Activated B cell treated with CpG ODN at 0.5 μM for 24 hours (primary cell): ENCODE measurements at regions not wholly inside any gene's neighbourhood (a gene's known extent, or its start where the extent isn't known, plus 50 kb on each side); places are given as distances from the start of the nearest gene placed in this dataset.

Experiments
- ATAC-seq: fragments of 200-7000 bp; cut with Tn5 transposase; one replicate; pipeline ENCODE4 v1.10.0; 2021; ENCODE audit warnings: low read depth, mild to moderate bottlenecking, moderate library complexity
- CTCF ChIA-PET: fragments of 350-600 bp; sonication (Branson Sonifier 250); formaldehyde crosslinking; loops from one replicate; lab custom pipeline; 2021; ENCODE audit warnings: antibody characterized with exemption; lab: Charles Lee
- POLR2A ChIA-PET: fragments of 350-600 bp; sonication (Branson Sonifier 250); formaldehyde crosslinking; loops from one replicate; lab custom pipeline; 2021; ENCODE audit warnings: antibody characterized with exemption; lab: Charles Lee
- DNase-seq: peaks from one replicate; pipeline ENCODE4 v3.0.0; 2022
- H3K27ac Mint-ChIP-seq: one replicate; pipeline ENCODE4 v1.8.0; 2020; ENCODE audit warnings: mixed read lengths
- H3K27me3 Mint-ChIP-seq: one replicate; pipeline ENCODE4 v1.8.0; 2021; ENCODE audit warnings: mixed read lengths
- H3K36me3 Mint-ChIP-seq: one replicate; pipeline ENCODE4 v1.8.0; 2021; ENCODE audit warnings: low read depth, mixed read lengths
- H3K4me1 Mint-ChIP-seq: one replicate; pipeline ENCODE4 v1.8.0; 2021; ENCODE audit warnings: mixed read lengths
- H3K4me3 Mint-ChIP-seq: one replicate; pipeline ENCODE4 v1.8.0; 2020; ENCODE audit warnings: mild to moderate bottlenecking, mixed read lengths
- H3K9me3 Mint-ChIP-seq: one replicate; pipeline ENCODE4 v1.8.0; 2020; ENCODE audit warnings: mixed read lengths
- intact Hi-C: fragments of 100-400 bp; cut with micrococcal nuclease; formaldehyde crosslinking; loops from one replicate; pipeline ENCODE4 v1.15.1; 2024
- TF ChIP-seq, protein P1 (sequence below): fragments of 200-600 bp; IDR thresholded peaks from one replicate; pipeline ENCODE4 v1.8.0; 2022; ENCODE audit warnings: antibody characterized with exemption, mild to moderate bottlenecking

DNA sequence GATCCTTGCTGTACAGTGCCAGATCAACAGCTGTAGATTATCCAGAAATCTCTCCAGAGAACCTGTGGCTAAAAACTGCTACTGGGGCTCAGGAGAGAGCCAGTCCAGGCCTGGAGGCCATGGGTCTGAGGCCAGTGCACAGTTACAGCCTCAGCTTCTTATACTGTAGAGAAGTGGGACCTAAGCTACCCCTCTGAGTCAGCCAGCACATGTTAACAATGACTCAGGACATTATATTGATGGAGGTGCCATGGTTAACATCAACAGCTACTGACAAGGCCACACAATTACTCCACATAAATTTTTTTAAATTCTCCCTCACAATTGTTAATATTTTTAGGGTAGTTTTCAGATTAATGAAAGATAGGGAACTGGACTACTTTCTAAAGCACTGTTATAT is 138.5 kb downstream of the RBM26 start:
- H3K9me3 Mint-ChIP-seq, result peaks cover 2% of the 10 kb centered on the region
- no peaks in the 10 kb centered on the region for H3K4me1 Mint-ChIP-seq
- DNase-seq (no peak), ATAC-seq (no peak)
- ChIA-PET POLR2A (interaction anchor here (0.7 kb wide), 1 partner anchor 57 kb away, joined by 3 read pairs; no protein-coding TSS in a partner anchor), CTCF (no interaction called here)
- no peaks in the 10 kb centered on the region for H3K36me3 Mint-ChIP-seq
- no peak overlapping the region for H3K4me3 Mint-ChIP-seq
- intact Hi-C loops, result no loop called here
- H3K27ac Mint-ChIP-seq, result no peak overlapping the region
- H3K27me3 Mint-ChIP-seq, result peaks cover 2% of the 10 kb centered on the region
- TF ChIP-seq, protein P1, sequence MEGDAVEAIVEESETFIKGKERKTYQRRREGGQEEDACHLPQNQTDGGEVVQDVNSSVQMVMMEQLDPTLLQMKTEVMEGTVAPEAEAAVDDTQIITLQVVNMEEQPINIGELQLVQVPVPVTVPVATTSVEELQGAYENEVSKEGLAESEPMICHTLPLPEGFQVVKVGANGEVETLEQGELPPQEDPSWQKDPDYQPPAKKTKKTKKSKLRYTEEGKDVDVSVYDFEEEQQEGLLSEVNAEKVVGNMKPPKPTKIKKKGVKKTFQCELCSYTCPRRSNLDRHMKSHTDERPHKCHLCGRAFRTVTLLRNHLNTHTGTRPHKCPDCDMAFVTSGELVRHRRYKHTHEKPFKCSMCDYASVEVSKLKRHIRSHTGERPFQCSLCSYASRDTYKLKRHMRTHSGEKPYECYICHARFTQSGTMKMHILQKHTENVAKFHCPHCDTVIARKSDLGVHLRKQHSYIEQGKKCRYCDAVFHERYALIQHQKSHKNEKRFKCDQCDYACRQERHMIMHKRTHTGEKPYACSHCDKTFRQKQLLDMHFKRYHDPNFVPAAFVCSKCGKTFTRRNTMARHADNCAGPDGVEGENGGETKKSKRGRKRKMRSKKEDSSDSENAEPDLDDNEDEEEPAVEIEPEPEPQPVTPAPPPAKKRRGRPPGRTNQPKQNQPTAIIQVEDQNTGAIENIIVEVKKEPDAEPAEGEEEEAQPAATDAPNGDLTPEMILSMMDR, result no peak

DNA sequence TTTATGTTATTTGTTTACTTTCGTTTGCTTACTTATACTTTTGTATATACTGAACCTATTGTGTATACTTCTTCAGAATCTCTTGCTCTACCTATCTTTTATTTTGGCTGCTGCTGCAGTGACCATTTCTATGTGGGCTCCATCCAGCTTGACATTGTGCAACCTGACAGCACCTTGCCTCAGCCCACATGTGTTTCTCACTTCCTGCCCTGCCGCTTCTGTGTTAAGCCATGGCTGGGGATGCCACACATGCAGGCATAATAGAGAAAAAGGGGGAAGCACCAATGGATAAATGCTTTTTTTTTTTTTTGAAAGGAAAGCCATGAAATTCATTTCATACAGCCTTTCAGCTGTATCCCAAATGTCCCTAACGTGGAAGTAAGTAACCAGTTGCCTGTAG is 147.6 kb downstream of the RBM26 start:
- DNase-seq, result no peak
- ChIA-PET POLR2A (no interaction called here), CTCF (no interaction called here)
- intact Hi-C loops, result no loop called here
- no peak overlapping the region for H3K4me3 Mint-ChIP-seq
- no peaks in the 10 kb centered on the region for H3K36me3 Mint-ChIP-seq
- no peak overlapping the region for H3K27ac Mint-ChIP-seq
- H3K27me3 Mint-ChIP-seq, result no peaks in the 10 kb centered on the region
- TF ChIP-seq, protein P1, result no peak
- ATAC-seq, result no peak
- no peaks in the 10 kb centered on the region for H3K9me3 Mint-ChIP-seq
- no peaks in the 10 kb centered on the region for H3K4me1 Mint-ChIP-seq

DNA sequence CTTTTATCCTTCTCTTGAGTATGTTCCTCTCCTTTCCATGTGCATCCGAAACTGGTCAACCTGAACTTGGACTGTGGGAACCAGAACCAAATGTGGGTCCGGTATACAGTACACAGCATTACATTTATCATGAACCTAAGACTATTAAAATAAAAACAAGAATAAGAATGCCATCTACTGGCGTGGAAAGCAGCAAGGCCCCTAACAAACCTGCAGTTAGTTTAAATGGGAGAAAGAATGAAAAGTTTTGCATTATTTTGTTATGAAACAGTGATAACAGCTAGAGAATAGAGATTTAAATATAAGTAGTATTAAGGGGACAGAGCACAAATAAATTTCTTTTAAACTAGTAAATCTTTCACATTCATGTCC is 159.5 kb downstream of the RBM26 start:
- no peak for DNase-seq

DNA sequence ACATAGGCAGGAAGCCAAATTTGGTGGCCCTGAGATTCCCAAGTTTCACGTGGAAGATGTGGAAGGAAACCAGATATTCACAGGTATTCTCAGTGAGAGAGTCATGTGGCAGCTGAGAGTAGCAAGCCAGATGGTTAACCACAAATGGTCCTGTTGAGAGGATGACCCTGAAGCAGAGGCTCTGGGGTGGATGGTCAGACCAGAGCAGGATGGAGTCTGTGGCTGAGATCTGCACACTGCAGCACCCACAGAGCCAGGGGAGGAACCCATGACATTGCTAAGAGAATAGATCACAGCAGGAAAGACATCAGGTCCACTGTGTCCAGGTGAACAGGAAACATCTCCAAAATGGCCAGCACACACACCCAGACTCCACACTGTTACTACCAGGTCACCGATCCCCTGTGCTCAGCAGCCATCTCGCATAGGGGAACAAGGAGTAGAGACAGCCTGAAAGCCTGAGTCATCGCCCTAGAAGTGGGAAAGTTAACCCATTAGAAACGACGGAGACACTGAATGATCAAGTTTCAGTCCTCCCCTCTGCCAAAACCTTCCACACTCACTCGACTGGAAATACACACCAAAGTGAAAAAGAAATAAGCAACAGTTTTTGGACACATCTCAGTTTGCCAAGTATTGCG is 160.0 kb downstream of the RBM26 start:
- H3K9me3 Mint-ChIP-seq, result no peaks in the 10 kb centered on the region
- no peak overlapping the region for H3K4me3 Mint-ChIP-seq
- H3K36me3 Mint-ChIP-seq, result no peaks in the 10 kb centered on the region
- intact Hi-C loops, result loop anchor here (1.0 to 5.0 kb wide), 4 partner anchors 51 to 1005 kb away; partner anchors contain the start of gene POU4F1
- POLR2A ChIA-PET, result no interaction called here
- TF ChIP-seq, protein P1, result no peak
- CTCF ChIA-PET, result interaction anchor here (0.8 to 1.5 kb wide), 2 partner anchors 17 to 268 kb away, joined by 3 to 8 read pairs; no protein-coding TSS in a partner anchor
- H3K27ac Mint-ChIP-seq, result peak overlapping the region; percentile 18
- peaks cover 7% of the 10 kb centered on the region for H3K4me1 Mint-ChIP-seq
- H3K27me3 Mint-ChIP-seq, result no peaks in the 10 kb centered on the region
- ATAC-seq, result no peak
- DNase-seq, result no peak

More for the DNA sequence above, 159.5 kb downstream of the RBM26 start:
- CTCF ChIA-PET, result interaction anchor here (0.8 to 1.5 kb wide), 3 partner anchors 18 to 1108 kb away, joined by 3 to 8 read pairs (median 7); no protein-coding TSS in a partner anchor
- ATAC-seq, result no peak
- Mint-ChIP-seq H3K27ac (no peak overlapping the region), H3K27me3 (no peaks in the 10 kb centered on the region), H3K4me1 (peaks cover 7% of the 10 kb centered on the region), H3K9me3 (no peaks in the 10 kb centered on the region), H3K4me3 (no peak overlapping the region), H3K36me3 (no peaks in the 10 kb centered on the region)
- TF ChIP-seq, protein P1, result no peak
- intact Hi-C loops, result loop anchor here (1.0 to 5.0 kb wide), 3 partner anchors 268 to 1006 kb away; partner anchors contain the start of gene POU4F1
- POLR2A ChIA-PET, result no interaction called here

DNA sequence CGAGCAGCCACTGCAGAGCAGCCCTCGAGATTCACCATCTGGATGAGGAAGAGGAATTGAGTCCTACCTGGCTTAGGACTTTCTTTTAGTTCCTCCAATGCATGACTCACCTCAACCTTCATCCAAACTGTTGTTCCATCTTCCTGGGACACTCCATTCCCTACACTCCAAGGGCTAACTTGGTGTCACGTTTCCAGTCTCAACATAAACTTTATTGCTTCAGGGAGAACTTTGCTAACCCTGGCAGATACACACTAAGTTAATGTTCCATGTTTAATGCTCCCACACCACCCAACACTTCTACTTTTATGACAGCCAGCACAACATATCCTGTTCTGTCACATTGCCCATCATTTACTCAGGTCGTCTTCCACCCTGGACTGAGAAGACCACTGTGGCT is 164.4 kb downstream of the RBM26 start:
- Mint-ChIP-seq H3K4me1 (peaks cover 7% of the 10 kb centered on the region), H3K4me3 (no peak overlapping the region), H3K27me3 (no peaks in the 10 kb centered on the region), H3K27ac (no peak overlapping the region), H3K9me3 (no peaks in the 10 kb centered on the region), H3K36me3 (no peaks in the 10 kb centered on the region)
- POLR2A ChIA-PET, result no interaction called here
- DNase-seq, result no peak
- ATAC-seq, result no peak
- intact Hi-C loops, result no loop called here
- CTCF ChIA-PET, result interaction anchor here (1.5 kb wide), 1 partner anchor 263 kb away, joined by 4 read pairs; no protein-coding TSS in a partner anchor
- TF ChIP-seq, protein P1, result no peak
